Jurkat, Clone E6-1 (cell line): ENCODE measurements at regions not wholly inside any gene's neighbourhood (a gene's known extent, or its start where the extent isn't known, plus 50 kb on each side); places are given as distances from the start of the nearest gene placed in this dataset.

Experiments used
- DNase-seq: peaks from one replicate; pipeline ENCODE4 v3.0.0-alpha.2; 2011; ENCODE audit warnings: low read depth, low spot score
- H3K4me3 ChIP-seq: 2 replicates; pipeline ENCODE4 v1.5.1; 2011; ENCODE audit warnings: mild to moderate bottlenecking, low read length, control low read depth, moderate library complexity

DNA sequence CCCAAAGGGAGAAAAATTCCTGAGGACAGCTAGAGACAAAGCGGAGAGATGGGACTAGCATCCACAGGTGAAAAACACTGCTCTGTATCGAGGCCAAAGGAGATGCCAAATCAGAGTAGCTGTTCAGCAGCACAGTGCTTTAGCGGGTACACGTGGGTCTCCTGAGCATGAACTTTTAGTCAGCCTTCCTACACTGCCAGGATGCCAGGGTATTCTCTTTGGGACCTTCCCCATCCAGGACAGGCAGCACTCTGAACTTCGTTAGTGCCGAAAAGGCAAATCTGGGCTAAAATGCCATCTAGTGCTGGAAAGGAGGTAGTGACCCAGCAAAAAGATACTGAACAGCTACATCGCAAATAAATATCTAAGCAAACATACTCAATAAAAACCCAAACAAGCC, 64.9 kb downstream of the C6orf58 start:
- H3K4me3 ChIP-seq = no peak overlapping the region
- DNase-seq = peak; percentile 16
